ENCODE measurements at regions not wholly inside any gene's neighbourhood (a gene's known extent, or its start where the extent isn't known, plus 50 kb on each side); places are given as distances from the start of the nearest gene placed in this dataset.

- TF ChIP-seq, protein P1, sequence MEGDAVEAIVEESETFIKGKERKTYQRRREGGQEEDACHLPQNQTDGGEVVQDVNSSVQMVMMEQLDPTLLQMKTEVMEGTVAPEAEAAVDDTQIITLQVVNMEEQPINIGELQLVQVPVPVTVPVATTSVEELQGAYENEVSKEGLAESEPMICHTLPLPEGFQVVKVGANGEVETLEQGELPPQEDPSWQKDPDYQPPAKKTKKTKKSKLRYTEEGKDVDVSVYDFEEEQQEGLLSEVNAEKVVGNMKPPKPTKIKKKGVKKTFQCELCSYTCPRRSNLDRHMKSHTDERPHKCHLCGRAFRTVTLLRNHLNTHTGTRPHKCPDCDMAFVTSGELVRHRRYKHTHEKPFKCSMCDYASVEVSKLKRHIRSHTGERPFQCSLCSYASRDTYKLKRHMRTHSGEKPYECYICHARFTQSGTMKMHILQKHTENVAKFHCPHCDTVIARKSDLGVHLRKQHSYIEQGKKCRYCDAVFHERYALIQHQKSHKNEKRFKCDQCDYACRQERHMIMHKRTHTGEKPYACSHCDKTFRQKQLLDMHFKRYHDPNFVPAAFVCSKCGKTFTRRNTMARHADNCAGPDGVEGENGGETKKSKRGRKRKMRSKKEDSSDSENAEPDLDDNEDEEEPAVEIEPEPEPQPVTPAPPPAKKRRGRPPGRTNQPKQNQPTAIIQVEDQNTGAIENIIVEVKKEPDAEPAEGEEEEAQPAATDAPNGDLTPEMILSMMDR (IDR thresholded peaks at IDR 0.05) = no peak
- no peak for TF ChIP-seq POLR2A (IDR thresholded peaks at IDR 0.05)
- Histone ChIP-seq H3K36me3 (replicated peaks in 1 of 2; ENCODE audit: insufficient read depth in 1 of 2, low read depth in 2 of 2) (no peaks in the 10 kb centered on the region), H3K4me3 (no peak overlapping the region), H3K4me1 (no peaks in the 10 kb centered on the region), H3K27me3 (no peaks in the 10 kb centered on the region), H3K9me3 (no peaks in the 10 kb centered on the region), H3K27ac (no peak overlapping the region)
- WGBS, 2 donors = 33 to 44% methylated on average over 2 of the region's 2 CpGs
- intact Hi-C loops (cut with DNase I) = no loop called here
- ATAC-seq = no peak
- no peak for DNase-seq
These were observed 877.2 kb downstream of the TLE4 start for GRCh38 chr9:80448996-80449395.

GRCh38 chr9:80447876-80448275 is 876.1 kb downstream of the TLE4 start:
- intact Hi-C loops (cut with DNase I) = no loop called here

GRCh38 chr9:80440724-80441123 is 869.0 kb downstream of the TLE4 start:
- no peak for DNase-seq
- Histone ChIP-seq H3K9me3 (no peaks in the 10 kb centered on the region), H3K36me3 (replicated peaks in 1 of 2; ENCODE audit: insufficient read depth in 1 of 2, low read depth in 2 of 2) (no peaks in the 10 kb centered on the region), H3K27me3 (no peaks in the 10 kb centered on the region), H3K4me3 (no peak overlapping the region), H3K4me1 (no peaks in the 10 kb centered on the region), H3K27ac (no peak overlapping the region)
- WGBS, 2 donors = 71 to 81% methylated on average over 7 of the region's 7 CpGs
- TF ChIP-seq POLR2A (IDR thresholded peaks at IDR 0.05) = no peak
- TF ChIP-seq, protein P1 (IDR thresholded peaks at IDR 0.05) = no peak
- intact Hi-C loops (cut with DNase I) = no loop called here
- ATAC-seq = no peak

More at GRCh38 chr9:80447876-80448275, 876.1 kb downstream of the TLE4 start:
- no peak overlapping the region for H3K27ac ChIP-seq
- H3K36me3 ChIP-seq (replicated peaks in 1 of 2; ENCODE audit: insufficient read depth in 1 of 2, low read depth in 2 of 2) = no peaks in the 10 kb centered on the region
- TF ChIP-seq POLR2A (IDR thresholded peaks at IDR 0.05) = no peak
- TF ChIP-seq, protein P1 (IDR thresholded peaks at IDR 0.05) = no peak
- no peak overlapping the region for H3K4me3 ChIP-seq
- no peaks in the 10 kb centered on the region for H3K27me3 ChIP-seq
- H3K4me1 ChIP-seq = no peaks in the 10 kb centered on the region
- H3K9me3 ChIP-seq = no peaks in the 10 kb centered on the region
- 80 to 82% methylated on average over 3 of the region's 3 CpGs for WGBS, 2 donors
- ATAC-seq (no peak), DNase-seq (no peak)

GRCh38 chr9:80437825-80438224 is 866.1 kb downstream of the TLE4 start:
- no peak for ATAC-seq
- H3K4me3 ChIP-seq = no peak overlapping the region
- 50 to 57% methylated on average over 1 of the region's 1 CpG for WGBS, 2 donors
- no peak overlapping the region for H3K27ac ChIP-seq
- H3K27me3 ChIP-seq = no peaks in the 10 kb centered on the region
- intact Hi-C loops (cut with DNase I) = no loop called here
- no peaks in the 10 kb centered on the region for H3K4me1 ChIP-seq
- no peaks in the 10 kb centered on the region for H3K9me3 ChIP-seq
- no peak for TF ChIP-seq POLR2A (IDR thresholded peaks at IDR 0.05)
- DNase-seq = no peak
- no peaks in the 10 kb centered on the region for H3K36me3 ChIP-seq (replicated peaks in 1 of 2; ENCODE audit: insufficient read depth in 1 of 2, low read depth in 2 of 2)

DNA sequence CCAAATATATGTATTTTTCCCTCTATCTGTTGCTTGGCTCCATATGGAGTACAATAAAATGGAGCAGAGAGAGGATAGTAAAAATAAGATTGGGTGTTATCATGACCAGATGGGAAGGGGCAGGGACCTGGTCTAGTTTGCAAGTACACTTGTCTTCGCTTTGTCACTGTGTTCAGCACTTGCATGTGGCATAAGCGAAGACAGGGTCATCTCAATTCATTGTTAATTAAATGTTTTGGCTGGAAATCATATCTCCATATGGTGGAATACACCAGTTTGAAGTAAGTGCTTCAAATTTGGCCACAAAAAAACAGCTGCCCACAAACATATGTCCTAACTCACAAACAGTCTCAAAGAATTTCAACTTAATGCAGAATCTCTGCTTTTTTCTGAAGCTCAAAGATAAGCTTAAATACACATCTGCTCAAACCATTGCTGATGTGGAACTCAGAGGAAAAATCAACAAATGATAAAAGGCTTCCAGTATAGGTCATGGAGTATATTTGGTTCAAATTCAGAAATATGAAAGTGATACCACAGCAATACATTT is 865.4 kb downstream of the TLE4 start:
- DNase-seq (no peak), ATAC-seq (no peak)
- no peaks in the 10 kb centered on the region for H3K4me1 ChIP-seq
- no peak overlapping the region for H3K4me3 ChIP-seq
- H3K27ac ChIP-seq = no peak overlapping the region
- WGBS, 2 donors = 74 to 85% methylated on average over 2 of the region's 2 CpGs
- no peaks in the 10 kb centered on the region for H3K36me3 ChIP-seq (replicated peaks in 1 of 2; ENCODE audit: insufficient read depth in 1 of 2, low read depth in 2 of 2)
- no peaks in the 10 kb centered on the region for H3K27me3 ChIP-seq
- no peak for TF ChIP-seq POLR2A (IDR thresholded peaks at IDR 0.05)
- TF ChIP-seq, protein P1 (IDR thresholded peaks at IDR 0.05) = no peak
- H3K9me3 ChIP-seq = no peaks in the 10 kb centered on the region
- intact Hi-C loops (cut with DNase I) = no loop called here

Measured in body of pancreas (tissue), 4 donors.